Stimulated activated CD4-positive, alpha-beta T cell treated with anti-CD3 and anti-CD28 coated beads, TNF-alpha, amount 100 ng/mL, for 4 hours (primary cell): ENCODE measurements at regions not wholly inside any gene's neighbourhood (a gene's known extent, or its start where the extent isn't known, plus 50 kb on each side); places are given as distances from the start of the nearest gene placed in this dataset.
A peak's percentile ranks its signal among the peaks of the same experiment; 100 is the strongest.
"Not testable (repeated sequence)": the region's sequence is repeated elsewhere in the genome, so short reads cannot be mapped to it uniquely, and the experiment has no call there.

Experiments used
- DNase-seq, 3 experiments: peaks; one replicate each; pipeline ENCODE4 v3.0.0-alpha.2; 2020; ENCODE audit warnings: low read depth in 3 of 3

DNA sequence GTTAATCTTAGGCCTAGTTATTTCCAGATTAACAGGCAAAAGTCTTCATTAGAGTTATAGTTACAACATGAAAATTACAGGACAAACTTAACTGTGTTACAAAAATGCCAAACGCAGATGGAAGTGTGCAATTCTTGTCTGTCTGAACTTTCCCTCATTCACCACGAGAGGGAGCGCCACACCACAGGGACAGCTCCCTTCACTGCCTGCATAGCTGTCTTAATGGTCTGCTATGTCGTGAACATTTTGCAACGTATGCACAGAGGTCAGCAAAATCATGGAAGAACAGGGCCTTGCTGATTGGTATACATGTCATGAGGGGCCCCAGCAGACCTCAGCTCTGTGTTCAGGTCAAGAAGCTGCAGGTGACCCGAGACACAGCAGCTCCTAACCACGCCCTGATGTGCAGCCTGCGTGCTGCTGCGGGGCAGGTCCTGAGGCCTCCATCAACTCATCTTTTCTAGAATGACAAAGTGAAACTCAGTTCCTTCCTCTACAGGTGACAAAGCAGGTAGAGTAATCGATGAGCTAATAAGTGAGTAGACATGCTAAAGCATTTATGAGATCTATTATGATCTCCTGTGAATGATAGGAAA lies 78.8 kb upstream of the ATP8B1 start:
- DNase-seq: peak in 2 of 3 experiments; percentile 17 to 18

DNA sequence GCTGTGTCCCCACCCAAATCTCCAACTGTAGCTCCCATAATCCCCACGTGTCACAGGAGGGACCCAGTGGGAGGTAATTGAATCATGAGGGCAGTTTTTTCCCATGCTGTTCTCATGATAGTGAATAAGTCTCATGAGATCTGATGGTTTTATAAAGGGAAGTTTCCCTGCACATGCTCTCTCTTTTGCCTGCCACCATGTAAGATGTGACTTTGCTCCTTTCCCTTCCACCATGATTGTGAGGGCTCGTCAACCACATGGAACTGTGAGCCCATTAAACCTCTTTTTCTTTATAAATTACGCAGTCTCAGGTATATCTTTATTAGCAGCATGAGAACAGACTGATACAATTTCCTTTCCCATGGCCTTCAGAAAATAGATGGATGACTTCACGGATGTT lies 76.8 kb upstream of the ATP8B1 start:
- DNase-seq: not testable (repeated sequence)

DNA sequence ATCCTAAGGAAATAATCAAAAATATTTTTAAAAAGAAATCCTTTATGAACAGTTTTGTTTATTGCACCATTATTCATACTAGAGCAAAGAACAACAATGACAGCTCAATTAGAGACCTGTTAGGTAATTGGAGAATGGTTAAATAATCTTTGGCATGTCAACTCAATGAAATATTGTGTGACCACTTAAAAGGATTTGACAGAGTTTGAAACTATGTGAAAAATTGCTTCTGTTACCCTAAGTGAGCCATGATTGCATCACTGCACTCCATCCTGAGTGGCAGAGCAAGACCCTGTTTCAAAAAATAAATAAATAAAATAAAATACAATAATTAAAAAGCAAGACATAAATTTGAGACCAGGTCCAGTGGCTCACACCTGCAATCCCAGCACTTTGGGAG lies 66.1 kb upstream of the ATP8B1 start:
- no peak for DNase-seq

DNA sequence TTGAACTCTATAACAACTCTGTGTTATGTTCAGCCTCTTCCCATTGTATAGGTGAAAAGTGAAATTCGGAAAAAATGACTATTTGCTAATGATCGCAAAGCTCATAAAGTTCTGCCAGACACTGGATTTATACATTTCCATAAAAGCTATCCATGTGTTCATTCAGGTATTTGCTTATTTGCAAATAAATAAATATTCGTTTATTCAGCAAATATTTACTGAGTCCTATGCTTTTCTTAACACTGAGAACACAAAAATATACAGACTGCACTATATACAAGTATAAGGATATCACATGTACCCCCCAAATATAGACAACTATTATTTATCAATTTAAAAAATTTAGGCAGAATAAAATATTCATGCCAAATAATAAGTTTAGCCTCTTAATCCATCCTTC lies 63.2 kb upstream of the ATP8B1 start:
- no peak for DNase-seq

DNA sequence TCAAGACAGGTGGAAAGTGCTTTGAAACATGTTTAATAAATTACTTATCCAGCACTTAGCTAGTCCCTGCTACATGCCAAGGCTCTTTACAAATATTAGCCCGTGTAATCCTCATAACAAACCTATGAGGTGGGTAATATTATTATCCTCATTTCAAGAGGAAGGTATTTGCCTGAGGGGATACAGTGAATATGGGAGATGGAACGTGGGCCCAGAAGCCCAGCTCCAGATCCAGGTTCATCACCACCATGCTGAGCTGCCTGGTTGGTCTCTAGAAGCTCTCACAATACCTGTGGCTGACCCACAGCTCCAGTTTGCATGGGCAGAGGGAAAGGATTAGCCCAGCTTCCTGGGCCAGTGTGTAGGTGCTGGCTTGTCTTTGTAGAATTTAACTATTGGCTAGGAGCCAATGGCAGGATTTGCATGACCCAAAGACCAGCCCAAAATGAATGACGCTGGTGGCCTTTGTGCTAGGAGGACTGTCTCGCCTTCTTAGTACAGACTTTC lies 61.6 kb upstream of the ATP8B1 start:
- no peak for DNase-seq

GRCh38 chr18:57863706-57864105 lies 60.6 kb upstream of the ATP8B1 start:
- DNase-seq: no peak

GRCh38 chr18:57859314-57859713 lies 56.2 kb upstream of the ATP8B1 start:
- DNase-seq: no peak

GRCh38 chr18:57856557-57857280 lies 53.6 kb upstream of the ATP8B1 start:
- DNase-seq: no peak

DNA sequence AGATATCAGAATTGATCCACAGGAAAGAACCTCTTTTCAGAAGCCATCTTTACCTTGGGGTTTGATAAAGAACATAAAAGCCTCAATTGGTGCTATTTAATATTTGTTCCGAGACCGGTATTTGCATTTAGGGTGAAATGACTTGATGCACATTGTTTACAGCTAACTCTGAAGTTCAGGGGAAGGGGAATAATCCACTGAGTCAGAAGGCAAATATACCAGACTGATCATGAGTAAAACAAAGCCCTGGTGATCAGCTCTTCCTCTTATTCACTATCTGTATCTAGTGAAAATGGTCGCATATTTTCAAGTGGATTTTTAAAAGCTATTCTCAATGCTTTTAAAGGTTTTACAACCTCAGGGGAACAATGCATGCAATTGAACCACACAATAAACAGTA lies 53.0 kb upstream of the ATP8B1 start:
- no peak for DNase-seq

DNA sequence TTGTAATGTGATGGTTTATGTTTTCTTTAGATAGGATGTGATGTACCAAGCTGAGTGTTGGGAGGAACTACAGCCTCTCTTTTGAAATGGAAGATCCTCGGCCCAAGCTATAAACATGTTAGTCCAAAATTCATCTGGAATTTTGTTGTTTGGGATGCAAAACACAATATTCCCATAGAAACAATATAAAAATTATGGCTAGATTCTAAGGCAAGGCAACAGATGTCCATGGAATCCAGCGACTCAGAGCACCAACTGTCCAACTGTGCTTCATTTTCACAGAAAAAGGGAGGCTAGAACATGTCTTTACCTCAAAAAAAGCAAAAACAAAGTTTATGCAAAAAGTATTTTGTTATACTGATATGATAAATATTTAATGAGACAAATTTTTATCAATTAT lies 52.4 kb upstream of the ATP8B1 start:
- DNase-seq: no peak

DNA sequence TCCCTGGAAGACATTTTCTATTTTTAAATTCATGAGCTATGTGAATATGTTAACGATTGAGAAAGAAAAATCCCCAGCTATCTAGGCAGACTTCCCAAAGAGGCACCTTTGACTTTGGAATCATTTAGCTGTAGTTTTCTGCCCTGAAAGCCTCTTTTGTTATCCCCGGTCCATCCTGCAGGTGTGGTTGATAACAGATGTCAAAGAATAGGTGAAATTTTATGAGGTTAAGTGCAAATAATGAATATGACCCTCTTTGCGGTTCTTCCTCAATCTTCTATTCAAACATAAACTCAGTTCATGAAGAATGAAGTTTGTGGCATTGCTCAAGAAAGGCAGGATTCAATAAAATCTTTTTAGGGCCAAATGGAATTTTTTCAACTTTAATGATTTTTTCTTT lies 51.6 kb upstream of the ATP8B1 start:
- no peak for DNase-seq

GRCh38 chr18:57853864-57854263 lies 50.7 kb upstream of the ATP8B1 start:
- no peak for DNase-seq

- DNase-seq: no peak
Measured at GRCh38 chr18:57853133-57853532, 50.0 kb upstream of the ATP8B1 start.
